Calu3 (cell line): ENCODE measurements at regions not wholly inside any gene's neighbourhood (a gene's known extent, or its start where the extent isn't known, plus 50 kb on each side); places are given as distances from the start of the nearest gene placed in this dataset.
"Not testable (repeated sequence)": the region's sequence is repeated elsewhere in the genome, so short reads cannot be mapped to it uniquely, and the experiment has no call there.

Experiments
- BruUV-seq: library from RNA; stranded (reverse); fragments of 400-500 nt; replicated peaks from 2 replicates; lab custom pipeline; 2021; lab: Mats Ljungman, UMichigan
- CTCF ChIA-PET: fragments of 300-600 bp; sonication (Branson Sonifier 250); formaldehyde crosslinking; loops from one replicate; lab custom pipeline; 2022; ENCODE audit warnings: antibody characterized with exemption; lab: Charles Lee
- DNase-seq: peaks from one replicate; pipeline ENCODE4 v3.0.0; 2022
- H3K27ac Mint-ChIP-seq: one replicate; pipeline ENCODE4 v1.8.0; 2022; ENCODE audit warnings: mixed read lengths; ENCODE audit not compliant: unreplicated experiment
- H3K27me3 Mint-ChIP-seq: one replicate; pipeline ENCODE4 v1.8.0; 2022; ENCODE audit warnings: mixed read lengths; ENCODE audit not compliant: unreplicated experiment
- H3K36me3 Mint-ChIP-seq: one replicate; pipeline ENCODE4 v1.8.0; 2022; ENCODE audit warnings: mild to moderate bottlenecking, moderate library complexity, mixed read lengths; ENCODE audit not compliant: insufficient read depth, unreplicated experiment
- H3K4me1 Mint-ChIP-seq: one replicate; pipeline ENCODE4 v1.8.0; 2022; ENCODE audit warnings: mild to moderate bottlenecking, low read depth, mixed read lengths; ENCODE audit not compliant: unreplicated experiment
- H3K4me3 Mint-ChIP-seq: one replicate; pipeline ENCODE4 v1.8.0; 2022; ENCODE audit warnings: mild to moderate bottlenecking, low read depth, moderate library complexity, mixed read lengths; ENCODE audit not compliant: unreplicated experiment
- H3K9me3 Mint-ChIP-seq: one replicate; pipeline ENCODE4 v1.8.0; 2022; ENCODE audit warnings: low read depth, mixed read lengths; ENCODE audit not compliant: unreplicated experiment
- CTCF ChIP-seq: fragments of 200-600 bp; IDR thresholded peaks from one replicate; pipeline ENCODE4 v1.8.0; 2022; ENCODE audit warnings: antibody characterized with exemption; ENCODE audit not compliant: unreplicated experiment
- intact Hi-C: fragments of 100-400 bp; cut with micrococcal nuclease; formaldehyde crosslinking; loops from one replicate; pipeline ENCODE4 v1.10.0; 2022; ENCODE audit not compliant: unreplicated experiment

DNA sequence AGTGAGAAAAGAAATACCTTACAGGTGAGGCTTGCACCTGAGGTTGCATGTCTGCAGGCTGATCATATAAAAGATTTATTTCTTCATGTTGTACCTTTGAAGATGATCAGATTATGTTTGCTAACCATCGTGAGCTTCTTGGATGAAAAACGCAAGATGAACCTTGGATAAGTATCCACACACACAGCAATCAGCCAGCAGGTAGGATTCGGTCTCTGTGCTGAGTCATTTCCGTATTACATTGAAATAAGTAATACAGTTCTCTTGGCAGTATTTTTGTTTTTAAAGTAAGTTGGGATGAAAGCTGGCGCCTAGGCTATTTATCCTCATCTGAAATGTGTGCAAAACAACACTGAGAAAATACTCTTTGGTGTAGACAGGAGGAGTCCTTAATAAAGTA is 109.0 kb upstream of the PRKCQ start:
- H3K9me3 Mint-ChIP-seq = no peaks in the 10 kb centered on the region
- BruUV-seq = no TSS peak
- DNase-seq = no peak
- no peaks in the 10 kb centered on the region for H3K36me3 Mint-ChIP-seq
- intact Hi-C loops = no loop called here
- CTCF ChIA-PET = no interaction called here
- no peaks in the 10 kb centered on the region for H3K4me1 Mint-ChIP-seq
- no peak overlapping the region for H3K4me3 Mint-ChIP-seq
- no peak overlapping the region for H3K27ac Mint-ChIP-seq
- H3K27me3 Mint-ChIP-seq = no peaks in the 10 kb centered on the region
- no peak for TF ChIP-seq CTCF

- Mint-ChIP-seq H3K9me3 (no peaks in the 10 kb centered on the region), H3K27ac (no peak overlapping the region), H3K27me3 (no peaks in the 10 kb centered on the region), H3K4me3 (no peak overlapping the region), H3K36me3 (no peaks in the 10 kb centered on the region), H3K4me1 (peaks cover 10% of the 10 kb centered on the region)
- intact Hi-C loops = no loop called here
- BruUV-seq = no TSS peak
- TF ChIP-seq CTCF = no peak
- DNase-seq = no peak
- CTCF ChIA-PET = no interaction called here
These were observed 100.7 kb upstream of the PRKCQ start for GRCh38 chr10:6680735-6681134.

- no TSS peak for BruUV-seq
- Mint-ChIP-seq H3K27me3 (no peaks in the 10 kb centered on the region), H3K9me3 (no peaks in the 10 kb centered on the region), H3K27ac (no peak overlapping the region), H3K4me3 (no peak overlapping the region), H3K4me1 (peaks cover 10% of the 10 kb centered on the region), H3K36me3 (no peaks in the 10 kb centered on the region)
- CTCF ChIA-PET = interaction anchor here (0.7 kb wide), 1 partner anchor 266 kb away, joined by 3 read pairs; no protein-coding TSS in a partner anchor
- no peak for DNase-seq
- intact Hi-C loops = loop anchor here (5.0 kb wide), 1 partner anchor 58 kb away; no protein-coding TSS in a partner anchor
- TF ChIP-seq CTCF = no peak
These were observed 98.9 kb upstream of the PRKCQ start for GRCh38 chr10:6678956-6679355.

DNA sequence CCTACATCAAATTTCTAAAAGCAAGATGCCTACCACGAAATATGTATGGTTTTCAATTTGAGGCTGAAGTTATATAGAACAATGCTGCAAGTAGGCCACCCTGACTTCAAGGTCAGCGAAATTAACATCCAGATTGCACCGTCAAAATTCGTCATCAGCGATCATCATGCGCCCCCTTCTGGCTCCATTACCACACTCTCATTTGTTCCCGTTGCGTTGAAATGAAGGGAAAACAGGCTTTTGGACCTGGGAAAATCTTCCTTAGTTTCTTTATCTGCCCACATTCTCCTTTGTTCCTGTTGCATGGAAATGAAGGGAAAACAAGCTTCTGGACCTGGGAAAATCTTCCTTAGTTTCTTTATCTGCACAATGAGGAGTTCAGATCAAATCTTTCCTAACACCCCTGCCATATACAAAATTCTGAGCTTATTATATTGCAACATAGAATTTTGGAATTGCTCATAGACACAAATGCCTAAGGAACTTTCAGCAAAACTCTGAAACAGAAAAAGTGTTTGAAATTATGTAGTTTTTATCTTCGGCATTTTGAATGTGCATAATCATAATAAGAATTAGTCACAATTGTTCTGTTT is 98.2 kb upstream of the PRKCQ start:
- intact Hi-C loops = loop anchor here (5.0 kb wide), 1 partner anchor 59 kb away; no protein-coding TSS in a partner anchor
- CTCF ChIA-PET = interaction anchor here (0.7 kb wide), 1 partner anchor 267 kb away, joined by 3 read pairs; no protein-coding TSS in a partner anchor
- no peak overlapping the region for H3K27ac Mint-ChIP-seq
- peaks cover 10% of the 10 kb centered on the region for H3K4me1 Mint-ChIP-seq
- no peak overlapping the region for H3K4me3 Mint-ChIP-seq
- TF ChIP-seq CTCF = peak; percentile 89
- no peaks in the 10 kb centered on the region for H3K9me3 Mint-ChIP-seq
- H3K36me3 Mint-ChIP-seq = no peaks in the 10 kb centered on the region
- peak; percentile 66 for DNase-seq
- BruUV-seq = no TSS peak
- no peaks in the 10 kb centered on the region for H3K27me3 Mint-ChIP-seq

GRCh38 chr10:6677129-6677528 is 97.1 kb upstream of the PRKCQ start:
- DNase-seq, H3K9me3 Mint-ChIP-seq, BruUV-seq, H3K27me3 Mint-ChIP-seq, H3K4me3 Mint-ChIP-seq, CTCF ChIA-PET, H3K27ac Mint-ChIP-seq, H3K36me3 Mint-ChIP-seq: not testable (repeated sequence)
- intact Hi-C loops = loop anchor here (5.0 kb wide), 1 partner anchor 60 kb away; no protein-coding TSS in a partner anchor
- peaks cover 10% of the 10 kb centered on the region for H3K4me1 Mint-ChIP-seq
